GM12878 (cell line): ENCODE measurements at regions not wholly inside any gene's neighbourhood (a gene's known extent, or its start where the extent isn't known, plus 50 kb on each side); places are given as distances from the start of the nearest gene placed in this dataset.

Source experiments
- ATAC-seq: fragments of 200-7000 bp; cut with Tn5 transposase; 3 replicates; pipeline ENCODE4 v1.9.1; 2020; ENCODE audit warnings: mild to moderate bottlenecking, moderate library complexity
- BruUV-seq: library from RNA; stranded (reverse); fragments of 400-500 nt; replicated peaks from 2 replicates; lab custom pipeline; 2021; lab: Mats Ljungman, UMichigan
- CTCF ChIA-PET: fragments of 300-600 bp; sonication (Branson Sonifier 250); formaldehyde crosslinking; extraction: SDS; loops from one replicate; lab custom pipeline; 2021; ENCODE audit warnings: inconsistent platforms; lab: Yijun Ruan, JAX
- POLR2A ChIA-PET: fragments of 350-600 bp; formaldehyde crosslinking; extraction: SDS; loops from one replicate; lab custom pipeline; 2021; ENCODE audit warnings: inconsistent platforms; lab: Charles Lee
- RAD21 ChIA-PET: fragments of 300-600 bp; sonication (Branson Sonifier 250); formaldehyde crosslinking; loops from one replicate; lab custom pipeline; 2023; ENCODE audit warnings: antibody characterized with exemption; ENCODE audit not compliant: unreplicated experiment; lab: Charles Lee
- SMC1A ChIA-PET: fragments of 300-600 bp; sonication (Branson Sonifier 250); formaldehyde crosslinking; loops from one replicate; lab custom pipeline; 2023; ENCODE audit not compliant: unreplicated experiment, uncharacterized antibody; lab: Charles Lee
- DNase-seq: peaks from one replicate; pipeline ENCODE4 v3.0.0-alpha.2; 2011; ENCODE audit warnings: low read depth, low spot score
- FAIRE-seq: peaks from 3 replicates; lab custom pipeline; 2011; peaks lifted over from hg19 to GRCh38; lab: Jason Lieb, UNC
- H2AFZ ChIP-seq: 2 replicates; pipeline ENCODE4 v1.6.0; 2011; ENCODE audit warnings: low read depth, low read length, control low read depth; ENCODE audit not compliant: control insufficient read depth
- H3K27ac ChIP-seq: 2 replicates; pipeline ENCODE4 v1.5.1; 2011; ENCODE audit warnings: control low read depth; ENCODE audit not compliant: control insufficient read depth, insufficient read depth
- H3K27me3 ChIP-seq, 2 experiments: replicated peaks in 1 of 2; 2 replicates each; pipeline versions ENCODE4 v1.6.0 to v1.6.1; 2011; ENCODE audit warnings: low read length in 1 of 2; ENCODE audit not compliant: control insufficient read depth in 2 of 2, insufficient read depth in 2 of 2
- H3K36me3 ChIP-seq, 2 experiments: 2 replicates each; pipeline ENCODE4 v1.5.1; 2011; ENCODE audit warnings: low read length in 1 of 2; ENCODE audit not compliant: control insufficient read depth in 2 of 2, insufficient read depth in 2 of 2
- H3K4me1 ChIP-seq: 2 replicates; pipeline ENCODE4 v1.6.1; 2011; ENCODE audit warnings: mild to moderate bottlenecking, low read length, moderate library complexity, mixed read lengths; ENCODE audit not compliant: control insufficient read depth, insufficient read depth
- H3K4me2 ChIP-seq: 2 replicates; pipeline ENCODE4 v1.6.0; 2011; ENCODE audit warnings: control low read depth; ENCODE audit not compliant: control insufficient read depth, insufficient read depth
- H3K4me3 ChIP-seq: fragments of 200-600 bp; sonication (generic); 2 replicates; pipeline ENCODE4 v1.5.1; 2016
- H3K79me2 ChIP-seq: 2 replicates; pipeline ENCODE4 v1.6.0; 2011; ENCODE audit warnings: low read length; ENCODE audit not compliant: control insufficient read depth, insufficient read depth
- H3K9ac ChIP-seq: 2 replicates; pipeline ENCODE4 v1.8.0; 2011; ENCODE audit warnings: low read length, control low read depth, mixed read lengths; ENCODE audit not compliant: control insufficient read depth, insufficient read depth
- H3K9me3 ChIP-seq: replicated peaks from 3 replicates; pipeline ENCODE4 v1.5.1; 2011; ENCODE audit warnings: mild to moderate bottlenecking, low read length; ENCODE audit not compliant: control insufficient read depth, insufficient read depth
- H4K20me1 ChIP-seq: 2 replicates; pipeline ENCODE4 v1.6.0; 2011; ENCODE audit not compliant: control insufficient read depth, insufficient read depth
- ATF3 ChIP-seq: IDR thresholded peaks from 2 replicates; pipeline ENCODE4 v1.6.1; 2011; ENCODE audit warnings: low read depth, mild to moderate bottlenecking, low read length, moderate library complexity, borderline replicate concordance; ENCODE audit errors: extremely low read depth
- BHLHE40 ChIP-seq, 2 experiments: fragments of 450-650 bp in 1 of 2; IDR thresholded peaks; 2 replicates each; pipeline ENCODE4 v1.6.1; 2011 to 2017; ENCODE audit warnings: low read depth in 2 of 2, borderline replicate concordance in 1 of 2, improper control_type of control experiment in 1 of 2, low read length in 1 of 2, mild to moderate bottlenecking in 1 of 2
- FOS ChIP-seq: IDR thresholded peaks from 3 replicates; pipeline ENCODE4 v1.6.1; 2011; ENCODE audit warnings: borderline replicate concordance; ENCODE audit not compliant: insufficient read length; ENCODE audit errors: extremely low read depth
- HDAC2 ChIP-seq: fragments of 200-600 bp; sonication (generic); IDR thresholded peaks from 2 replicates; pipeline ENCODE4 v1.6.1; 2017
- MTA2 ChIP-seq: fragments of 450-650 bp; IDR thresholded peaks from 2 replicates; pipeline ENCODE4 v1.6.1; 2016; ENCODE audit warnings: low read depth, mild to moderate bottlenecking, moderate library complexity
- MXI1 ChIP-seq: fragments of 150-350 bp; IDR thresholded peaks from 2 replicates; pipeline ENCODE4 v1.6.1; 2011; ENCODE audit warnings: low read depth, mild to moderate bottlenecking, inconsistent platforms, low read length, improper control_type of control experiment
- NFIC ChIP-seq: IDR thresholded peaks from 2 replicates; pipeline ENCODE4 v1.6.1; 2012; ENCODE audit warnings: low read depth, mild to moderate bottlenecking, inconsistent platforms, low read length, moderate library complexity
- NR2F1 ChIP-seq: fragments of 450-650 bp; conservative IDR thresholded peaks from 2 replicates; pipeline ENCODE4 v1.6.1; 2017; ENCODE audit warnings: mild to moderate bottlenecking
- NRF1 ChIP-seq: conservative IDR thresholded peaks from 2 replicates; pipeline ENCODE4 v1.6.1; 2011; ENCODE audit warnings: mild to moderate bottlenecking, low read depth, low read length, improper control_type of control experiment
- PBX3 ChIP-seq: IDR thresholded peaks from 2 replicates; pipeline ENCODE4 v1.6.1; 2011; ENCODE audit warnings: mild to moderate bottlenecking, low read depth, low read length, moderate library complexity; ENCODE audit not compliant: insufficient replicate concordance
- RELA ChIP-seq: fragments of 450-650 bp; IDR thresholded peaks from 2 replicates; pipeline ENCODE4 v1.8.0; 2014; ENCODE audit warnings: borderline replicate concordance; ENCODE audit not compliant: partially characterized antibody
- SIX5 ChIP-seq: IDR thresholded peaks from 2 replicates; pipeline ENCODE4 v1.6.1; 2011; ENCODE audit warnings: mild to moderate bottlenecking, low read depth, low read length, moderate library complexity; ENCODE audit not compliant: severe bottlenecking
- SPI1 ChIP-seq: IDR thresholded peaks from 2 replicates; pipeline ENCODE4 v1.6.1; 2011; ENCODE audit warnings: low read depth, mild to moderate bottlenecking, low read length, moderate library complexity, borderline replicate concordance; ENCODE audit not compliant: insufficient read depth
- SRF ChIP-seq, 2 experiments: IDR thresholded peaks; 2 replicates each; pipeline ENCODE4 v1.6.1; 2011; ENCODE audit warnings: low read depth in 2 of 2, low read length in 2 of 2, mild to moderate bottlenecking in 1 of 2, moderate library complexity in 1 of 2
- SUPT20H ChIP-seq: IDR thresholded peaks from 2 replicates; pipeline ENCODE4 v1.6.1; 2011; ENCODE audit warnings: low read depth, mild to moderate bottlenecking, low read length, moderate library complexity, borderline replicate concordance; ENCODE audit not compliant: control insufficient read depth
- TBL1XR1 ChIP-seq: IDR thresholded peaks from 2 replicates; pipeline ENCODE4 v1.6.1; 2012; ENCODE audit warnings: low read depth, low read length, improper control_type of control experiment
- WGBS: methylation state at CpG from one replicate; pipeline ENCODE4 v1.1.6; 2016; ENCODE audit warnings: low lambda C conversion rate; ENCODE audit not compliant: insufficient replicate concordance, insufficient coverage; ENCODE audit errors: missing lambda C conversion rate; 5-methylcytosine and 5-hydroxymethylcytosine counted together
- in situ Hi-C: fragments of 300-500 bp; cut with MboI; formaldehyde crosslinking; loops from 9 replicates; pipeline ENCODE4 v1.14.3; 2018; ENCODE audit warnings: mixed read lengths
- intact Hi-C: fragments of 100-400 bp; cut with micrococcal nuclease; formaldehyde crosslinking; loops from one replicate; pipeline ENCODE4 v1.14.2; 2022; ENCODE audit not compliant: unreplicated experiment
- TF ChIP-seq, protein P1 (sequence below), 3 experiments: IDR thresholded peaks in 2 of 3; conservative IDR thresholded peaks in 1 of 3; 2 replicates each; pipeline ENCODE4 v1.5.1; 2011; ENCODE audit warnings: low read depth in 3 of 3, low read length in 3 of 3, mild to moderate bottlenecking in 3 of 3, control low read depth in 2 of 3, moderate library complexity in 2 of 3, inconsistent platforms in 1 of 3, mixed read lengths in 1 of 3; ENCODE audit not compliant: control insufficient read depth in 2 of 3, insufficient read depth in 1 of 3; ENCODE audit errors: extremely low read depth in 1 of 3
- TF ChIP-seq, protein P2 (sequence below): fragments of 450-650 bp; IDR thresholded peaks from 2 replicates; pipeline ENCODE4 v1.6.1; 2017; ENCODE audit warnings: low read depth, mild to moderate bottlenecking, moderate library complexity

GRCh38 chr2:7324706-7325105 lies 407.5 kb downstream of the RNF144A start:
- no peak for ATAC-seq
- H3K36me3 ChIP-seq: no peaks in the 10 kb centered on the region
- RAD21 ChIA-PET: no interaction called here
- TF ChIP-seq BHLHE40 (IDR thresholded peaks at IDR 0.05; ENCODE audit: borderline replicate concordance in 1 of 2, low read depth in 2 of 2, low read length in 1 of 2) (no peak), SIX5 (no peak), NRF1 (no peak), MXI1 (no peak), RELA (no peak), MTA2 (no peak), HDAC2 (no peak), SPI1 (no peak), TBL1XR1 (no peak), SUPT20H (no peak), FOS (no peak), NFIC (no peak), NR2F1 (no peak), PBX3 (no peak), ATF3 (no peak), SRF (IDR thresholded peaks at IDR 0.05; ENCODE audit: low read depth in 2 of 2, low read length in 2 of 2) (no peak)
- TF ChIP-seq, protein P1, sequence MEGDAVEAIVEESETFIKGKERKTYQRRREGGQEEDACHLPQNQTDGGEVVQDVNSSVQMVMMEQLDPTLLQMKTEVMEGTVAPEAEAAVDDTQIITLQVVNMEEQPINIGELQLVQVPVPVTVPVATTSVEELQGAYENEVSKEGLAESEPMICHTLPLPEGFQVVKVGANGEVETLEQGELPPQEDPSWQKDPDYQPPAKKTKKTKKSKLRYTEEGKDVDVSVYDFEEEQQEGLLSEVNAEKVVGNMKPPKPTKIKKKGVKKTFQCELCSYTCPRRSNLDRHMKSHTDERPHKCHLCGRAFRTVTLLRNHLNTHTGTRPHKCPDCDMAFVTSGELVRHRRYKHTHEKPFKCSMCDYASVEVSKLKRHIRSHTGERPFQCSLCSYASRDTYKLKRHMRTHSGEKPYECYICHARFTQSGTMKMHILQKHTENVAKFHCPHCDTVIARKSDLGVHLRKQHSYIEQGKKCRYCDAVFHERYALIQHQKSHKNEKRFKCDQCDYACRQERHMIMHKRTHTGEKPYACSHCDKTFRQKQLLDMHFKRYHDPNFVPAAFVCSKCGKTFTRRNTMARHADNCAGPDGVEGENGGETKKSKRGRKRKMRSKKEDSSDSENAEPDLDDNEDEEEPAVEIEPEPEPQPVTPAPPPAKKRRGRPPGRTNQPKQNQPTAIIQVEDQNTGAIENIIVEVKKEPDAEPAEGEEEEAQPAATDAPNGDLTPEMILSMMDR (IDR thresholded peaks at IDR 0.05 in 2 of 3, conservative IDR thresholded peaks at IDR 0.05 in 1 of 3; ENCODE audit: control insufficient read depth in 2 of 3, extremely low read depth in 1 of 3, insufficient read depth in 1 of 3, low read depth in 3 of 3, low read length in 3 of 3): no peak
- TF ChIP-seq, protein P2, sequence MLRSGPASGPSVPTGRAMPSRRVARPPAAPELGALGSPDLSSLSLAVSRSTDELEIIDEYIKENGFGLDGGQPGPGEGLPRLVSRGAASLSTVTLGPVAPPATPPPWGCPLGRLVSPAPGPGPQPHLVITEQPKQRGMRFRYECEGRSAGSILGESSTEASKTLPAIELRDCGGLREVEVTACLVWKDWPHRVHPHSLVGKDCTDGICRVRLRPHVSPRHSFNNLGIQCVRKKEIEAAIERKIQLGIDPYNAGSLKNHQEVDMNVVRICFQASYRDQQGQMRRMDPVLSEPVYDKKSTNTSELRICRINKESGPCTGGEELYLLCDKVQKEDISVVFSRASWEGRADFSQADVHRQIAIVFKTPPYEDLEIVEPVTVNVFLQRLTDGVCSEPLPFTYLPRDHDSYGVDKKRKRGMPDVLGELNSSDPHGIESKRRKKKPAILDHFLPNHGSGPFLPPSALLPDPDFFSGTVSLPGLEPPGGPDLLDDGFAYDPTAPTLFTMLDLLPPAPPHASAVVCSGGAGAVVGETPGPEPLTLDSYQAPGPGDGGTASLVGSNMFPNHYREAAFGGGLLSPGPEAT: no peak
- TF ChIP-seq, all 136 proteins: peak for 0
- Histone ChIP-seq H3K9me3 (no peaks in the 10 kb centered on the region; the same call in 2 of the 3 replicates), H3K9ac (no peak overlapping the region), H3K27me3 (no peaks in the 10 kb centered on the region; a peak in 1 of 4 replicates), H2AFZ (no peak overlapping the region), H3K4me3 (no peak overlapping the region), H3K4me1 (no peaks in the 10 kb centered on the region), H3K79me2 (no peaks in the 10 kb centered on the region), H4K20me1 (no peaks in the 10 kb centered on the region), H3K4me2 (no peak overlapping the region), H3K27ac (no peak overlapping the region)
- ChIA-PET SMC1A (interaction anchor here (0.7 to 2.0 kb wide), 4 partner anchors 14 to 210 kb away, joined by 3 to 4 read pairs (median 3); no protein-coding TSS in a partner anchor), CTCF (no interaction called here), POLR2A (no interaction called here)
- DNase-seq (no peak), FAIRE-seq (no peak)
- 76% methylated on average over 24 of the region's 24 CpGs for WGBS
- in situ Hi-C loops: no loop called here
- intact Hi-C loops: no loop called here
- no TSS peak for BruUV-seq
